ENCODE measurements at regions not wholly inside any gene's neighbourhood (a gene's known extent, or its start where the extent isn't known, plus 50 kb on each side); places are given as distances from the start of the nearest gene placed in this dataset.

GRCh38 chr18:1907470-1908206 lies 663.7 kb downstream of the METTL4 start:
- TF ChIP-seq SNAI2 (CRISPR knock-in tag; IDR thresholded peaks at IDR 0.05) (no peak), ARNTL (CRISPR knock-in tag; IDR thresholded peaks at IDR 0.05; ENCODE audit: borderline replicate concordance, low read depth) (no peak), ZFP3 (CRISPR knock-in tag; IDR thresholded peaks at IDR 0.05) (no peak), TCF4 (CRISPR knock-in tag; IDR thresholded peaks at IDR 0.05; ENCODE audit: borderline replicate concordance) (no peak), OSR1 (CRISPR knock-in tag; IDR thresholded peaks at IDR 0.05) (no peak), POU6F1 (CRISPR knock-in tag; IDR thresholded peaks at IDR 0.05; ENCODE audit: borderline replicate concordance, low read depth) (no peak), GLIS3 (CRISPR knock-in tag; IDR thresholded peaks at IDR 0.05) (no peak), PATZ1 (CRISPR knock-in tag; IDR thresholded peaks at IDR 0.05; ENCODE audit: borderline replicate concordance) (no peak)

Measured in SK-N-SH treated with all-trans-retinoic acid at 6 μM for 48 hours (cell line).